Mucosa of rectum (tissue), 2 donors: ENCODE measurements at regions not wholly inside any gene's neighbourhood (a gene's known extent, or its start where the extent isn't known, plus 50 kb on each side); places are given as distances from the start of the nearest gene placed in this dataset.

Experiments
- H3K27ac ChIP-seq, 2 donors: one replicate each; pipeline ENCODE4 v1.7.0; 2013; ENCODE audit warnings: inconsistent platforms in 2 of 2, low read depth in 2 of 2, low read length in 2 of 2
- H3K27me3 ChIP-seq, 2 donors: one replicate each; pipeline ENCODE4 v1.7.0; 2013; ENCODE audit warnings: low read length in 2 of 2; ENCODE audit not compliant: control insufficient read depth in 2 of 2, insufficient read depth in 2 of 2
- H3K36me3 ChIP-seq, 2 donors: one replicate each; pipeline ENCODE4 v1.7.0; 2013; ENCODE audit warnings: low read length in 2 of 2; ENCODE audit not compliant: control insufficient read depth in 2 of 2, insufficient read depth in 2 of 2
- H3K4me1 ChIP-seq, 2 donors: one replicate each; pipeline ENCODE4 v1.7.0; 2013; ENCODE audit warnings: low read length in 2 of 2, mild to moderate bottlenecking in 1 of 2; ENCODE audit not compliant: control insufficient read depth in 2 of 2, insufficient read depth in 2 of 2
- H3K4me3 ChIP-seq, 2 donors: one replicate each; pipeline ENCODE4 v1.7.0; 2013; ENCODE audit warnings: low read length in 2 of 2
- H3K9ac ChIP-seq, 2 donors: one replicate each; pipeline ENCODE4 v1.7.0; 2013; ENCODE audit warnings: low read length in 2 of 2, low read depth in 1 of 2, mild to moderate bottlenecking in 1 of 2
- H3K9me3 ChIP-seq, 2 donors: one replicate each; pipeline ENCODE4 v1.7.0; 2013; ENCODE audit warnings: low read length in 2 of 2; ENCODE audit not compliant: control insufficient read depth in 2 of 2
- donor health status: healthy.
- donor health status: Normal muscosa, but diverticular disease.

- no peak overlapping the region for H3K27ac ChIP-seq
- H3K36me3 ChIP-seq, result no peaks in the 10 kb centered on the region
- no peak overlapping the region for H3K9ac ChIP-seq
- H3K4me1 ChIP-seq, result no peaks in the 10 kb centered on the region
- H3K4me3 ChIP-seq, result no peak overlapping the region
- H3K27me3 ChIP-seq, result no peaks in the 10 kb centered on the region
- no peaks in the 10 kb centered on the region for H3K9me3 ChIP-seq
Observed at GRCh38 chr12:75641031-75641780, 129.8 kb upstream of the KRR1 start.

- Histone ChIP-seq H3K27me3 (no peaks in the 10 kb centered on the region), H3K36me3 (no peaks in the 10 kb centered on the region), H3K4me1 (no peaks in the 10 kb centered on the region), H3K27ac (no peak overlapping the region), H3K9ac (no peak overlapping the region), H3K4me3 (no peak overlapping the region), H3K9me3 (no peaks in the 10 kb centered on the region)
Observed at GRCh38 chr12:75638792-75639191, 127.4 kb upstream of the KRR1 start.

GRCh38 chr12:75636607-75637006 lies 125.2 kb upstream of the KRR1 start:
- Histone ChIP-seq H3K27ac (no peak overlapping the region), H3K9ac (no peak overlapping the region), H3K4me3 (no peak overlapping the region), H3K4me1 (no peaks in the 10 kb centered on the region), H3K27me3 (no peaks in the 10 kb centered on the region), H3K36me3 (no peaks in the 10 kb centered on the region), H3K9me3 (no peaks in the 10 kb centered on the region)

- no peaks in the 10 kb centered on the region for H3K36me3 ChIP-seq
- H3K27ac ChIP-seq, result no peak overlapping the region
- no peak overlapping the region for H3K4me3 ChIP-seq
- no peak overlapping the region for H3K9ac ChIP-seq
- H3K27me3 ChIP-seq, result no peaks in the 10 kb centered on the region
- H3K4me1 ChIP-seq, result no peaks in the 10 kb centered on the region
- no peaks in the 10 kb centered on the region for H3K9me3 ChIP-seq
Observed at GRCh38 chr12:75635606-75636444, 124.4 kb upstream of the KRR1 start.

- Histone ChIP-seq H3K4me3 (no peak overlapping the region), H3K27ac (no peak overlapping the region), H3K9ac (no peak overlapping the region), H3K36me3 (no peaks in the 10 kb centered on the region), H3K4me1 (no peaks in the 10 kb centered on the region), H3K9me3 (no peaks in the 10 kb centered on the region), H3K27me3 (no peaks in the 10 kb centered on the region)
Observed at GRCh38 chr12:75634244-75635222, 123.1 kb upstream of the KRR1 start.

GRCh38 chr12:75633789-75634188 lies 122.4 kb upstream of the KRR1 start:
- H3K9ac ChIP-seq, result no peak overlapping the region

GRCh38 chr12:75632442-75632841 lies 121.0 kb upstream of the KRR1 start:
- Histone ChIP-seq H3K4me1 (no peaks in the 10 kb centered on the region), H3K9me3 (no peaks in the 10 kb centered on the region), H3K4me3 (no peak overlapping the region), H3K9ac (no peak overlapping the region), H3K27me3 (no peaks in the 10 kb centered on the region), H3K27ac (no peak overlapping the region), H3K36me3 (no peaks in the 10 kb centered on the region)

More at GRCh38 chr12:75633789-75634188, 122.4 kb upstream of the KRR1 start:
- H3K4me1 ChIP-seq, result no peaks in the 10 kb centered on the region
- H3K4me3 ChIP-seq, result no peak overlapping the region
- no peaks in the 10 kb centered on the region for H3K27me3 ChIP-seq
- no peaks in the 10 kb centered on the region for H3K9me3 ChIP-seq
- H3K27ac ChIP-seq, result no peak overlapping the region
- H3K36me3 ChIP-seq, result no peaks in the 10 kb centered on the region

- Histone ChIP-seq H3K4me1 (no peaks in the 10 kb centered on the region), H3K27ac (no peak overlapping the region), H3K9me3 (no peaks in the 10 kb centered on the region), H3K27me3 (no peaks in the 10 kb centered on the region), H3K36me3 (no peaks in the 10 kb centered on the region), H3K9ac (no peak overlapping the region), H3K4me3 (no peak overlapping the region)
Observed at GRCh38 chr12:75631831-75632230, 120.4 kb upstream of the KRR1 start.

GRCh38 chr12:75630091-75630490 lies 118.7 kb upstream of the KRR1 start:
- Histone ChIP-seq H3K27ac (no peak overlapping the region), H3K27me3 (no peaks in the 10 kb centered on the region), H3K9me3 (no peaks in the 10 kb centered on the region), H3K36me3 (no peaks in the 10 kb centered on the region), H3K4me3 (no peak overlapping the region), H3K4me1 (no peaks in the 10 kb centered on the region), H3K9ac (no peak overlapping the region)
